GM18498 (cell line): ENCODE measurements at regions not wholly inside any gene's neighbourhood (a gene's known extent, or its start where the extent isn't known, plus 50 kb on each side); places are given as distances from the start of the nearest gene placed in this dataset.

Experiments
- ATAC-seq: cut with Tn5 transposase; IDR thresholded peaks from one replicate; pipeline ENCODE4 v1.9.1; 2021; ENCODE audit warnings: mild to moderate bottlenecking, moderate library complexity; ENCODE audit not compliant: unreplicated experiment

DNA sequence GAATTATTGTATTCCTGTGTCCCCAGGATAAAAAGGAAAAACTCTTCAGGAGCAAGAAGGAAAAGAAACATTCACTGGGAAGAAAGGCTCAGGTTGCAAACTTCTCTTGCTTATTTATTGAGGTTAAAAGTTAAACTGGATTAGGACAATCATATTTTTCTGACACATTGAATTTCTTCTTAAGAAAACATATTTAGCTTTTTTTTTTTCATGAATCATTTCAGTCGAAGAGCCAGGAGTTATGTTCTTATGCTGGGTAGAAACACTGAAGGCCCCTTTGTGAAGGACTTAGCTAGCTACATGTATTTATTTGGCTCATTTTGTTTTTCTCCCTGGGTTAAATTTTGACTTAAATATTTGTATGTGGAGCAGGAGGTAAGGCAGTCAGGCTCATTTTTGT is 434.0 kb downstream of the KLF5 start:
- ATAC-seq, result no peak

DNA sequence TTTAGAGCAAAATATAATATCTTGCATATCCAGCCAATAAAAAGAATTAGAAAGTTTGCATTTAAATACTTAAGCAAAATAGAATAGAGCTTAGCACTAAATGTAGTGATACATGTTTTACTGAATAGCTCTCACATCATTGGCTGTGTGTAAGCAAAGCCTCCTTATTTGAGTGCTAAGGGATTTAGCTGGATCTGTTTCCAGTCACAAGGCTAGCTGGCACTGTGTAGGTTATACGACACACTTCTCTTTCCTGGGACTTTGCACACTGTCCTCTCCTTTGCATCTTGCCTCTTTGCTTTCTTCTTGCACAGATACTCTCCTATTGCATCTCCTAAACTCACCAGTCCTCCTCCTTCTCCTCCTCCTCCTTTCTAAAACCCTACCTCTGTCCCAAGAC is 423.8 kb downstream of the KLF5 start:
- no peak for ATAC-seq

DNA sequence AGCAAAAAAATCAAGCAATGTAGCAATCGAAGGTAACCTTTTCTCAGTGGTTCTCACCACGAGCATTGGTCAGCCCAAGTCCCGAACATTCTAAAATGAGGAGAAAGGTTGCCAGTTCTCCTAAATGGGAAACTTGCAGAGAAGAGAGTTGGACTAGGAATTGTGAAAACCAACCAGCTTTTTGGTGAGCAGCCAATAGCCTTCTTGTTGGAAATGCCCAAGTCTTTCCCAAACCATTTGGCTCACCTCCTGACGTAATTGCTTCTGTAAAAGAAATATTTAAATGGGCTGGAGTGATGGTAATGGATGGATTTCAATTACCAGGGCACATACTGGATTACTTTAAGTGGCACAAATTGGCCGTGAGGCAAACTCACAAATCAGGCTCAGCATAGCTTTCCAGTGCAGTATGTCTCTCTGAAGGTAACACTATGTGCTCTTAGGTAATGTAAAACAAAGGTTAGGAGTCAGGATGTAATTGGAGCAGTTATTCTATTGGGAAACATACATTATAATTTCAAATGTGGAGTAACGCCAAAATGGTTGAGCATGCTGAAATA is 423.2 kb downstream of the KLF5 start:
- ATAC-seq, result no peak

DNA sequence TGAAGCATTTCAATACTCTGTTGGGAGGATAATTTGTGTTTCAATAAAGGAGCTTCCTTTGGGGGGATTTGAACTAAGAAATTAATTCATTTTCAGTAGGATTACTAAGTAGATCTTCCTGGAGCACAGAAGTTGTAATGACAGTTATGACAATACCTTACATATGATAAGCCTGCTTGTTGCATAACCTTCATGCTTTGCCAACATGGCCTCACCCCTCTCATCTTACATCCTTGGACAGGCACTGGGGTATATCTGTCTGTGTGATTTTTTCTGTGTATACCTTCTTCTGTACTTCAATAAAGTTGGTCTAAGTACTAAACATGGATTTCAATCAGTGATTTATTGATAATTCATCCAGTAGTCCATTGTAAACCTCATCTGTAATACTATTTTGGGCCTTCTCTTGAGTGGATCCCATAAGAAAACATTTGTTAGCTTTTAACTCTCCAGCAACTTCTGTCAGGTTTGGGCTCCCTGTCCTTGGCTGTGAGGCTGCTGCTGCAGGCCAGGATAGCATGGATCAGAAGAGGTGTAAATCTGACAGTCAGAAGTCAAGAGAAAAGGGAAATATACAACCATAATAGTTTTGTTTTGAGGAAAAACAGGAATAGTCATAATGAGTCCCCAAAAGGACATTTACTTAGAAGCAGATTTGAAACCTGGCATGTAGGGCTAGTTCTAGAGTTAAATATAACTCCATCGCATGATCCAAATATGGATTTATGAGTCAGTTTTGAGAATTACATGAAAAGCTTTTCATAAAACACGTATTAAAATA is 422.2 kb downstream of the KLF5 start:
- ATAC-seq, result no peak

DNA sequence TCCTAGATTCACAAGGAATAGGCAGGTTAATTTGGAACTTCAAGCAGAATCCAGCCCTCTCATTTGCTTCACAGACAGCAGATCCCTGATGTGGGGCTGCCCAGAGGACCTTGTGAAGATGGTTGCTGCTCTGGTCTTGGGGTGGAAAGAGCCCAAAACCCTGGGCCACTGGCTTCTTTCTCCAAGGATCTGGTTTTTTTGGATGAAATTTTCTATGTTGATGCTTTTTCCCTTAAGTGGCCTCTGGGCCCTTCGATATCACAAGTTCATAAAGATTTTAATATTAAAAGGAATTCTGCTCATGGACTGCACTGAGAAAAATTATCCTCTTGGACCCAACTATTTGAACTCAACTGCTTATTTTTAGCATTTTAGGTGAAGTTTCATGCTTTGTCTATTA is 421.1 kb downstream of the KLF5 start:
- no peak for ATAC-seq

DNA sequence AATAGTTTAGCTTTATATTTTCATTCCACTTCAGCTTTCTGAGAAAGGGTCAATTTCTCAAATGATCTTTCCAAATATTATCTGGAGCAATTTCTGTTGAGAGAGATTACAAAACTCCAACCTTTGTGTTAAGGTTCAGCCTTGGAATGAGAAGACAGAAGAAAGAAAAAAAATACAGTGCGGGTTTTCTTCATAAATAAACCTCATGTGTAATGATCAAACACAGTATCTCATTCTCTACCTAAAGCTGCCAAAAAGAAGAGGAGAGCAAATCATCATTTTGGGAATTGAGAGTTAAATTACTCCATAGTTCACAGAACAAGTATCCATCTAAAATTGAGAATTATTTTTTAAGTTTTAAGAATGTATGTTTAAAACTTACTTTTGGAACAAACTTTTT is 420.5 kb downstream of the KLF5 start:
- no peak for ATAC-seq

DNA sequence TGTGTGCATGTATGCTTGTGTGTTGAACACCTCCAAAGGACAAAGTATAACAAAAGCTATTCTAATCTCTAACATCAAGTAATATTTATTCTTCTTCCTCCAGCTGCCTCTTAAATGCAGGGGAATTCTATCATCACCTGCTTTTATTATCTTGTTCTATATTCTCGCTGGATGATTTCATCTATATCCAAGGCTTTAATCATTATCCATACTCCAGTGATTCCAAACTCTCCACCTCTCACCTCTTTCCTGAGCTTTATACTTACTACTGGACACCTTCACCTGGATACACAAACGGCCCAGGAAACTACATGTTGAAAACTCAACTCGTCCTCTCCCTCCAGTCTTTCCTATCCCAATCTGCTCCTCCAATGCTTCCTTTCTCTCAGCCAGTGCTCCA is 418.6 kb downstream of the KLF5 start:
- ATAC-seq, result no peak

DNA sequence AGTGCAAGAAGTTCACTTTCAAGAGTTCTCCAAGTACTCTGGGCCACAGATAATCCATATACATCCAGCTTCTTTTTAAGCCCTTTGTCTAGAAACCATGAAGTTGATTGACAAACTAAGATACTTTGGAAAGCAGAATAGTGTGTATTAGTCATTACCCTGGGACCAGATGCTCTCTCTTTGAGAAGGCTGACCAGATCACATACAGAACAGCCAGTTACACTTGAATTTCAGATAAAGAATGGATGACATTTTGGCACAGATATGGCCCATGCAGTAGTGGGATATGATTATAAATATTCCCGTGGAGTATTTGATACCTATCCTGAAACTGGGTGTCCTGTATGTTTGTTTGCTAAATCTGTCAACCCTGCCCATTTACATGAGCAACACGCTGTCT is 414.2 kb downstream of the KLF5 start:
- no peak for ATAC-seq

DNA sequence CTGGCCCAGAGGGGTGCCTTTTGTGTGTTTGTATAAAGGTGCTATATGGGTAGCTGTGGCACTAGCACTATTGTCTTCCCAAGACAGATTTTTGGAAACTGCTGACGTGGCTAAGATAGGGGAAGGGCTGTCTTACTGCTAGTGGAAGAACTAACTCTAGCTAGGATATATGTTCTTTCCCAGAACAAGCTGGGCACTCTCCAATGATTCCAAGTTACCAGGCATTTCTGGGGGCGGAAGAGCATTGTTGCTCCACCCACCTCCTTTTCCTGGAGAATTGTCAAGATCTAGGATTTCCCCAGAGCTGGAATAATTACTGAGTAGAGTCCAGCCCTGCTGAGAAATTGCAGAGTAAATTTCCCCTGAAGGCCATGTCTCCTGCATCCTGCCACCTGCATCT is 408.3 kb downstream of the KLF5 start:
- no peak for ATAC-seq

DNA sequence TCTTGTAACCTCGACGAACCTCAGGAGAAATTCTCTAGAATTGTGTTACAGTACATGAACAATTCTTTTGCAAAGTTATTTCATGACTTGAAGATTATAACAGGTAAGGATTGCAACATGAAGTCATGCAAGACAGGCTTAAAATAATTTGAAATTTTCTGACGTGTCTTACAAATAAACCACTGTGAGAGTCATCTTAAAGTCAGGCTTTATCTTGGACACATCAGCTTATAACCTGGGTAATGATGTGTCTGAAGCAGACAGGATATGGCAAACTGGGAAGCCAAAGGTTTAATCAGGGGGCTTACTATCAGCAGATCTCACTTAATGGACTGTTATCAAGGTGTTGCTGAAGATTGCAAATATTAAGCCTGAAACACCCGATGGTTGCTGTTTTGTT is 407.8 kb downstream of the KLF5 start:
- no peak for ATAC-seq

DNA sequence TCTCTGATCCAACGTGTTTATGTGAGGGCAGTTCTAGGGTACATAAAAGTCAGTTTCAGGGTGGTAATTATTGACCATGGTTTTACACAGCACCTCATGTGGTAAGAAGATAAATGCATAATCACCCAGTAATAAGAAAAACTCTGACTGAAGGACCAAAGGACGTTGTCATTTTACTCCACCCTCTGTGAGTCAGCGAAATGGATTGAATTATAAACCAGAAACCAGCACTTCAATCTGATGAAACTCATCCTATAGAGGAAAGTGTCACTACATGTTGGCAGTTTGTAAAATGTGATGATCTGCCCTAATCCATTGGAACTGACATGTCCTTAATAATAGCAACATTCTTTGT is 406.8 kb downstream of the KLF5 start:
- no peak for ATAC-seq

DNA sequence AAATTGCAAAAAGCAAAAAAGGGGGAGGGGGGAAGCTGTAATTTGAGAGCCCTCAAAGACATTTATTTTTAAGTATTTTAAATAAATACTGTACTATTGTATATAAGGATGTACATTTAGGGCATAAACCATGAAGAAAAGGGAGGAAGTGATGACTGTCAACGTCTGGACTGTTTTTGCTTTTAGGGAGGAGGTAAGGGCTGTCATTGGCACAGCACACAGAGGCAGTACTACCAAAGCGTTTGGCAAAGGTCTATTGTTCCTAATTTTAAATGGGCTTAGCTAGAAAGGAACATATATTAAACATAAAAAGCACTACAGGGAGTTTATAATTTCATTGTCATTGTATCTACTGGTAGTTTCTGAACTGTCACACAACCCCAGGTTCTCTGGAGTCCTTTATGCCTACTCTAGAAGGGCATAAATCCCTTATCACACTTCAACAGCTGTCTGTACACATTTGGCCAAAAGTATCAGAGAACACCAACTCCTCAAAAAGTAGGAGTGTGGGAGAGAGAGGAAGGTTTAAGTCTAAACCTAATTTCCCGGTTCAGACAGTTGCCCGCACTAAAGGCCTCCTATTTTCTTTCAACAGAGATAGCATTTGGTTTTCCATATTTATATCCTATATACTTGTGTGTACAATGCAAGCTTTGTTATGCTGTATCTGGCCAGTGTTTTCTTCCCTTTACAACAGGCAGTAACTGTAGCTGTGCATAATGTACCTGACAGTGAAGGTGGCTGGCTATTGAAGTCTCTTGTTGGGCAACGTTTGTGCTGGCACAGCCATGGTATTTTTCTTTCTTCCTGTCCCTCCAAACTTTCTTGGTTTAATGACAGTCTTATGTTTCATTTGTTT is 406.2 kb downstream of the KLF5 start:
- no peak for ATAC-seq

DNA sequence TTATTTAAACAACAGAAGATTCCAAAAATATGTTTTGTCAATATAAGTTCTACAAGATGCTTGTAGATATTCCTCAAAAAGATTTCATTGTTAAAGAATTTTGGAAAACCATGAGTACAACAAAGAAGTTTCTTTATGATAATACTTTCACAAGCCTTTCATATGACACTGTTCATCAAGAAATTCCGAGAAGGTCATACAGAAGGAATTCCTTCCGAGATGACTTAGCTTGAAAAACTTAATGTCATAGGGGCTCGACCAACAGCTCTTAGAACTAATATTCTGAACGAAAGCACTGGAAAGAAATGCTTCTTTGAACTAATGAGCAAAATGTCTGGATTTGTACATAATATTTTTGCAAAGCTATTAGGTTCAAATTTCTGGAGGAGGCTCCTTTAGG is 403.4 kb downstream of the KLF5 start:
- no peak for ATAC-seq

DNA sequence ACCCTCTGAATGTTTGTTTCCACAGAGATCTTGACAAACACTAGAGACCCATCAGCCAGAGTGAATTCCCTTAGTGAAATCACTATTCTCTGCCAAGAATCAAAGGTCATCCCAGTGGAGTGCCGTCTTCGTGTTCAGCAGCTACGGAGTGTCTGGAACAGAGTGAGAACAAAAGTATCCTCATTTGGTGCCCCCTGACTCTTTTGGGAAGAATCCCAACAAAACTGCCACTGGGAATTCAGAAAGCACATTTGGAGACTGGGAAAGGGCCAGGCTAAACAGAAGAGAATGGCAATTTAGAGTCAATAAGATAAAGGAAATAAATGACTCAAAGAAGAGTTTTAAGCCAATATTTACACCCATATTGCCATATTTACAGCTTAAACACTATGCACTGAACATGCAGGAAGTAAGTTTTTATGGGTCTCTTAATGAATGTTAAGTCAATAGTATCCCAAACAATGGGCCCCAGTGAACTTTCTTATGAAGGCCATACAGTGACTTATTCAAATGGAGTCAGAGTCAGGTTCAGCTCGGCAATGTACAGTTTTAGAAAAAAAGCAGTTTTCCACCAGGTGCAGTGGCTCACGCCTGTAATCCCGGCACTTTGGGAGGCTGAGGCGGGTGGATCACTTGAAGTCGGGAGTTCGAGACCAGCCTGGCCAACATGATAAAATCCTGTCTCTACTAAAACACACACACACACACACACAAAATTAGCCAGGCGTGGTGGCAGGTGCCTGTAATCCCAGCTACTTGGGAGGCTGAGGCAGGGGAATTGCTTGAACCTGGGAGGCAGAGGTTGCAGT is 392.6 kb downstream of the KLF5 start:
- ATAC-seq, result no peak

DNA sequence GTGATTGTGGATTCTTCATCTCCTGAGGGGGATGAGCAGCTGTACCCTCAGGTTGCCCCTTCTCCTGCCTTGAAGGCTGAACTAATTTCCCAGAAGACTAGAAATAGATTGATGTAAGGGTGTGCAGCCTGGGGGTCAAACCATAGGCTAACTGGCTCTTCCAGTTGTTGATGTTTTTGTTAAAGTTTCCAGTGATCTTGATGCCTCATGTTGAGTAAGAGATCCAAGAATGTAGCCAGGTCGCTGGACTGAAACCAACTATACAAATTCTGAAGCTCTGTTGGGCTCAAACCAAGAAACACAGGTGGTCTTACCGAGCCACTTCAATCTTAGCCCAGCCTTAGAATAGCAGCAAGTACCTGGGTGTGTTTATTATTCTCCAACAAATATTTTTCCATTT is 391.8 kb downstream of the KLF5 start:
- ATAC-seq, result no peak

DNA sequence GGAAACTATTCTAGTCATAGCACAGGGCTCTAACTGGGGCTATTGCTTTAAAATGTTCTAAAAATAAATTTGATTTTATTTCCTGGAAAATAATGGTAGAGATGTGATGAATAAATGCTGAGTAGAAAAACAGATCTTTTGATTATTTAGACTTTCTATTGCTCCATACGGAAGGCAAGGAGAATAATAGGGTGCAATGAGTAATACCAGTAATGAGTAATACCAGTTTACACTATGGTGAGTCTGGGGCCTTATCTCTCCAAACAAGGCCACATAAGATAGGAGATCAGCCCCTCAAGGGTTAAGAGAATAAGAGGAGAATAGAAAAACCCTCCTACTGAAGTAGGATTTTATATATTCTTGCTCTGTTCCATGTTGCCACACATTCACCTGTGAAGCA is 390.4 kb downstream of the KLF5 start:
- no peak for ATAC-seq

DNA sequence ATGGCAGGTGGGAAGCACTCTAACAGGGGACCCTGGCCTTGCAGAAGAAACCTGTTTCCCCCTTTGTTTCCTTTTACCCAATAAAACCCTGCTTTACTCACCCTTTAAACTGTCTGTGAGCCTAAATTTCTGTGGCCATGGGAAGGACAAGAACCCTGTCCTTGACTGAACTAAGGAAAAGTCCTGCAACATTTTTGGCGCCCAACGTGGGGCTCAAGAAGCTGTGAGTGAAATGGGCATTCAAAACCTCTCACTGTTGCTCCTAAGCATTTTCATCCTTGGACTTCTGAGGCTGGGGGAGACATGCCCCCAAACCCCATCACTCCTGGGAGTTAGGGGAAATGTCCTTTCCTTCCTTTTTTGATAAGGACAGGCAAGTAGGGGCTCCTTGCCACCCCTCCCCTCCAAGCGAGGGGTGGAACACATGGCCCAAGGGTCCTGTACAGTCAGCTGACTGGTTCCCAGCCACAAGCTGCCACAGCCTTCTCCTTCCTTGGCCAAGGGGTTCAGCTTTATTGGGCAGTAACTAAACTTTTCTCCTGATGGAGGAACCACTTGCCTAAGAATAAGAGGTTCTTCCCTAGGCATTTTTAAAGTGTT is 381.6 kb downstream of the KLF5 start:
- no peak for ATAC-seq

DNA sequence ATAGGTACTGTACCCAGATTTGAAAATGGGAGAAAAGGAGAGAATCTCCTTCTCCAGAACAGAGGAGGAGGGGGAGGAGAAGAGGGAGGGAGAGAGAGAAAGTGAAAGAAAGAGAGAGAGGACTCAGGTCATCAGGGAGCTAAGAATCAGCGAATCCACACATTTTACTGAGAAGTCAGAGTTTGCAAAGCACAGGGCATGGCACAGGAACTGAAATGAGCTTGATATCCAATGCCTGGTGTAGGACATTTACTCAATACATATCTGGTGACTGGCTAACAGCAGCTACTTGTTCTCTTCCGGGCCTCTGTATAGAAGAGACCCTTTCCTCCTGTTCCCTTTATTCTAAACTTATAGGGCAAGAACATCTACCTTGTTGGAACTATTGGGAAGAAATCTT is 375.1 kb downstream of the KLF5 start:
- no peak for ATAC-seq

DNA sequence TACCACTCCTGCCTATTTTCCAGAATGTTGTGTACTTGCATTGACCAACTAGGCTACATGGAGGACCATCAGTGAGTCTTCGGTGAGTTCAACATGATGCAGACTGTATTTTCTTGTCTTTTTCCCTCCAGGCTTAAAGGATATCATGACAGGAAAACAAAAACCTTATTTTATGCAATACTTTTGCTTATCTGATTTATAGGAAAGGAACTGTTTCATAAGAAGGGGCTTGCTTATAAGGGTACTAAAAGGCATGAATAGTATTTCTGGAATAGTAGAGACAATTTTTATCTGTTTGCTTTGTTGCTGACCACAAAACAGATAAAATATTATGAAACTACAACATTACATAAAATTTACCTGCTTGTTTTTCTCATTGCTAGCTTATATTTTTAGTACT is 374.7 kb downstream of the KLF5 start:
- ATAC-seq, result no peak

DNA sequence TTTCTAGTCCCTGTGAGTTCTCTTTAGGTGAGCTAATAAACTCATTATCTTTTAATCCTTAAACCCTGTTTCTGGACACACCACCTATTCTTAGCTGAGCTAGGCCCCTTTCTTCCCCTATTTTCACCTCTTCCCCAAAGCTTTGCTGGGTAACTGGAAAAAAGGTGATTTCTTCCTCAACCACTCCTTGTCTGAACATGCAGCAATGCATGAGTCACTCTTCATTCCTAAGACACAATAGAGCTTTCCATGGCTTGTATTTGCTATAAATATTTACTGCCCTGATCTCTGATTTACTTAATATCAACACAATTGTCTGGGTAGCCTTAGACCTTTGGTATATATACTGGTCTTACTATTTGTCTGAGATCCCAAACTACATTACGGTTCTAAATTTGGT is 370.9 kb downstream of the KLF5 start:
- no peak for ATAC-seq

DNA sequence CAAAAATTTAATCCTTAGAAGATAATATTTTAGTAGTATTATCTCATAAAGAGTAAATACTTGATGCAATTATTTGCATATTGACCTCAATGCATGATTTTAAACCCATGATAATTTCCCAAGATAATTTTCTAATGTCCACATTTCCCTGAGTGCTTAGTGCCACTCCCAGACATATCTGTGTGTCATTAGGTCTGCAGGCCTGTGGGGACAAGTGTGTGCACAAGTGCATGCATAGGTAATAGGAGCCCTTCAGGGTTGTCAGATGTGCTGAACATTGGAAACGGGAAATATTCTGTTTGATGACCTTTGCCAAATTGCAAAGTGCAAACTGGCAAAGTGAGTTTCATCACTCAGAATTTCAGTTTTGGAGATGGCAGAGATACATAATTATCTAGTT is 369.9 kb downstream of the KLF5 start:
- ATAC-seq, result no peak
